A172 (cell line): ENCODE measurements at regions not wholly inside any gene's neighbourhood (a gene's known extent, or its start where the extent isn't known, plus 50 kb on each side); places are given as distances from the start of the nearest gene placed in this dataset.
"Not testable (repeated sequence)": the region's sequence is repeated elsewhere in the genome, so short reads cannot be mapped to it uniquely, and the experiment has no call there.

ENCODE experiments used
- DNase-seq: peaks from one replicate; pipeline ENCODE4 v3.0.0-alpha.2; 2015; ENCODE audit warnings: low spot score

DNA sequence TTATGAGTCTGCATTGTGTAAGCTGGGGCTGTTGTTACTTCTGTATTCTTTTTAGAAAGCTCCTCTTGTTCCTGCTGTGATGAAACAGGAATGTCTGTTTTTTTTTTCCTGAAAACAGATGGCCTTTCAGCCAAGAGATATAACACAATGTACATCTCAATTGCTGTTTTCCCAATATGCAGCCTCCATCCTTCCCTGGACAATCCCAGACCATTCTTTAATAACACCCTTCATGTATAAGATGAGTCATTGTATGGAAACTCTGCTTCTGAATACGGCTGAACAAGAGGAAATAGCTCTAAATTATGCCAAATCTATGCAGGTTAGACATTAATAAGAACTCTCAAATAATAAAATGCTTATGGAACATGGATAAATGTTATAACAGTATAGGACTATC is 60.2 kb upstream of the LRRC4C start:
- DNase-seq, result no peak

DNA sequence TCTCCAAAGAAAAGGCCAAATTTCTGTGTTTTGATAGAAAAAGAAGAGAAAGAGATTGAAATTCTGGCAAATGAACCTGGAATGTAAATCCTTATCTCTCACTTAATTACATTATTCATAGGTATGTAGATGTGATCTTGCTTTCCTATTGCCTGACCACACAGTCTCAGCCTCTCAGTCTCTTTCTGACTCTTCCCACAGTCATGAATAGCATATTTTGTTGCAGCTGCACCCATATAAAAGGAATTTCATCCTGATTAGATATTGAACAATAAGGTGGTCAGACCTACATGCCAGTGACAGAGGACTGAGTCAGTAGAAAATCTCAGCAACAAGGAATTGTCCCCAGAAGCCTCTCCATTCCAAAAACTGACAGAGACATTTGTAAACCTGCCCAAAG is 62.9 kb upstream of the LRRC4C start:
- no peak for DNase-seq

DNA sequence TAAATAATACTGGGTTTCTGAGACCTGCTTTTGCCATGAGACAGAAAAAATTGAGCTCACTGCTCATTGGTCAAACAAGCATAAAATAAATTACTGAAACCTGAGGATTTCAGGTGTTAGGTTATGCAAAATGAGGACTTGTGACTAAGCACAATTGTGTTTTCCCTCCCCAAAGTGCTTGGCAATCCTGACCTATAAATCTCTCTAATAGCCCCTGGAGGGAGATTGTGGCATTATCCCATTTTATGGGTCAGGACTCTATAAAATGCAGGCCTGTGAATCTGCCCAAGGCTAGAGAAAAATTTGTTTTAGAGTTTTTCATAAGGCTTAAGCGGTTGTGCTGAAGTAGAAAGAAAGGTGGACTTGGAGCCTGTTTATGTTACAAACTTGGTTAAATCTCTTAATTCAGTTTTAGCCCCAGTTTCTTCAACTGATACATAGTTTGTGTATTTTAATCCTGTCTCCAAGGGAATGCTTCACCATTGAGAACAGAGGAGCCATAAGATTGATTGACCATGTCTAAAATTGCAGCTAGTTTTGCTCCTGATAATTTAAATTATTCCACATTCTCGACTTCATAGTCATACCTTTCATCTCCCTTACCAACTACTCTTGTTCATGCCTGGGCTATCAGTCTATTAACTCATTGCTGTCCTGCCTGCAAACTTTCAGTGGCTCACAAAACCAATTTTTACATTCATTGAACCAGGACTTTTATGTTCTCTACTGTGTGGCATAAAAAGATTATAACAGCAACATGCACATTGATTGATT is 63.6 kb upstream of the LRRC4C start:
- DNase-seq, result no peak

DNA sequence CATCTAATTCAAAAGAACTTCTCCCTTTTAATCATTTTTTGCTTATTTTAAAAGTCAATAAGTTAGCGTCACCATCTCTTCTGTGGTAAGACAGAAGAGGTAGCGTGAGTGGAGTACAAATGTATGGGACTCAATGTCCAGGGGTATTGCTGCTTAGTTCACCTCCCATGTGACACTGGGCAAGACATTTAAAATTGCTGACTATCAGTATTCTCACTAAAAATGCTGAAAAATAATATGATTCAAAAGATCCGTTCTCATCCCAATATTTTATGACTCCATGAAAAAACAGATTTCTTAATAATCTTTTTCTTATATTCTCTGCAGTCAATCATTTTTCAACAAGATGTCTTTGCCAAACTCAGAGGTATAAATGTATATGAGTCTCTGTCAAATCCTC is 68.1 kb upstream of the LRRC4C start:
- DNase-seq, result no peak

DNA sequence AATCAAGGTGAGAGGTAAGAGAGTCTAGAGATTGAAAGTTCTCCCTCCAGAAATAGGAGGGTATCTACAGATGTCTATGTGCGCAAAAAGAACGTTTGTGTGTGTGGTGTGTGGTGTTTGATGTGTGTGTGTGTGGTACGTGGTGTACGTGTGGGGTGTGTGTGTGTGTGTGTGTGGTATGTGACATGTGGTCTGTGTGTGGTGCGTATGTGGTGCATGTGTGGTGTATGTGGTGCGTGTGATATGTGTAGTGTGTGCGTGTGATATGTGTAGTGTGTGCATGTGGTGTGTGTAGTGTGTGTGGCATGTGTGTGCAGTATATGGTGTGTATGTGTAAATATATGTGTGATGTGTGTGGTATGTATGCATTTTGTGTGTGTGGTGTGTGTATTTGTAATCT is 73.0 kb upstream of the LRRC4C start:
- no peak for DNase-seq

DNA sequence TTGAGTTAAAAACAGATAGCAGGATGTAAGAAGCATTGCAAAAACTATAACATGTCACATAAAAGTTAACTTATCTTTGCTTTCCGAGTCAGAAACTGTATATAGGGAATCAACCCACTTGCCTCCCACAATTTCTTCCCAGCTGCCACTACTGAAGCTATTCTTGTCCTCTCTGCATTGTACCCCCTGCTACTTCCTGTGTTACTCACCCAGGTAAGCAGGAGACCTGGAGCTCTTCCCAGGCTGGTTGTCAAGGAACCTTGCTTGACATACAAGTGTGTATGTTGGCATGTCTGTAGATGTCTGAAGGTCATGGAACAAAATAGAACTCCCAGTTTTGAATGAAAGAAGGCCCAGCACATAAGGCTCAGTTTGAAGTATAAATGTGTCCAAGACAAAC is 74.3 kb upstream of the LRRC4C start:
- no peak for DNase-seq

DNA sequence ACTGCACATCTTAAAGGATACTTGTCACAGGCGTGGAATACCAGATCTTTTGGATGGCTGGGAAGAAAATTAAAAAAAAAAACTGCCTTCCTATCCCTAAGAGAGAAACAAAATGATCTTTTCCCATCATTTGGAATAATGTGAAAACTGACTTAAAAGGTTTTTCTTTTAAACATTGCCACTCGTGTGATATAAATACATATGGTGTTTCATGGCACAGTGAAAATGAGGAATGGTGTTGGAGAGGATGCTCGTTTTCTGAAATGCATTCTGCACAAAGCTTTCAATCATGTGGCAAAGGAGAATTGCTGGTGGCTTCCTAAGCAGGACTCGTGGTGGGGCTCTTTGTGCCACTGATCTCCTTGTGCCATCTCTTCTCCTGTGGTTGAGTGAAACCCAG is 74.9 kb upstream of the LRRC4C start:
- no peak for DNase-seq

DNA sequence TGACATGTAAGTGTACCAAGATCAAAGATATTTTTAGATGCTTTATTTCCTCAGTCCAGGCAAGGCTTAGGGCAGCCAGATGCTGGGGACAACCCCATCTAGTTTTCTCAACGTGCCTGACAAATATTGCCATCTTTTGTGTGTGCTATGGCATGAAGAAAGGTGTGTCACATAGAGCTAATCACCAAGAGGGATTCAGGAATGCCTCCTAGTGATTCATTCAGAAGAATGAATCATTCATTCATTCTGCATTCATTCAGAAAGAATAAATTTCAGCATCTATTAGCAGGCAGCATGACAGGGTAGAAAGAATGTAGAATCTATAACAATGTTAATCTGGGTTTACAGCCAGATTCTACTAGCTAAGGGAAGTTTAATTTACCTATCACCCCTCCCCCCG is 75.4 kb upstream of the LRRC4C start:
- DNase-seq, result no peak

DNA sequence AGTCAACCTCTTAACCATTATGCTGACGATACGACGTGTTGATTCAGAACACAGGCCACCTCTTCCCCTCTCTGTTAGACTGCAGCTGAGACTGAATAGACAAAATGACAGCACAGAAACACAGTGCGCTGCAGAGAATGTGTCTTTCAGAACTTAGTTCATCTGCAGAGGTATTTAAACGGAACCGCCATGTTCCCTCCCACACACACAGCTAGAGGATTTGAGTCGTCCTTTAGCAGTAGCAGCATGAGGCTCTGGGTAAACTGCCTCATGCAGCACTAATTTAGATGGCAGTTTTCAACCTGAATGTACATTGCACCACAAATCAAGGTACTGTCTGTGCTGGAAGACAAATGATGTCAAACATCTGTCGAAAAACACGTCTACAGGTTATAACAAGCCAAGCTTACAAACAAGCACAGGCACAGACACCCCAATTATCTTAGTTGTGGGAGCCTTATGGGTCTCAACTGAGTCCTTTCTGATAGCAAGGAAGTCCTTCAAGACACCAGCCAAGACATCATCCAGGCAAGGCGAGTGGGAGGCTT is 76.6 kb upstream of the LRRC4C start:
- DNase-seq, result no peak

DNA sequence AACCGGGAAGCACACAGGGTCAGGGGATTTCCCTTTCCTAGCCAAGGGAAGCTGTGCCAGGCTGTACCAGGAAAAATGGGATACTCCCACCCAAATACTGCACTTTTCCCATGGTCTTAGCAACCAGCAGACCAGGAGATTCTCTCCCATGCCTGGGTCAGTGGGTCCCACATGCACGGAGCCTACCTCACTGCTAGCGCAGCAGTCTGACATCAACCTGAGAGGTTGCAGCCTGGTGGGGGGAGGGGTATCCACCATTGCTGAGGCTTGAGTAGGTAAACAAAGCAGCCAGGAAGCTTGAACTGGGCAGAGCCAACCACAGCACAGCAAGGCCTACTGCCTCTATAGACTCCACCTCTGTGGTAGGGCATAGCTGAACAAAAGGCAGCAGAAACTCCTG is 85.5 kb upstream of the LRRC4C start:
- not testable (repeated sequence) for DNase-seq

DNA sequence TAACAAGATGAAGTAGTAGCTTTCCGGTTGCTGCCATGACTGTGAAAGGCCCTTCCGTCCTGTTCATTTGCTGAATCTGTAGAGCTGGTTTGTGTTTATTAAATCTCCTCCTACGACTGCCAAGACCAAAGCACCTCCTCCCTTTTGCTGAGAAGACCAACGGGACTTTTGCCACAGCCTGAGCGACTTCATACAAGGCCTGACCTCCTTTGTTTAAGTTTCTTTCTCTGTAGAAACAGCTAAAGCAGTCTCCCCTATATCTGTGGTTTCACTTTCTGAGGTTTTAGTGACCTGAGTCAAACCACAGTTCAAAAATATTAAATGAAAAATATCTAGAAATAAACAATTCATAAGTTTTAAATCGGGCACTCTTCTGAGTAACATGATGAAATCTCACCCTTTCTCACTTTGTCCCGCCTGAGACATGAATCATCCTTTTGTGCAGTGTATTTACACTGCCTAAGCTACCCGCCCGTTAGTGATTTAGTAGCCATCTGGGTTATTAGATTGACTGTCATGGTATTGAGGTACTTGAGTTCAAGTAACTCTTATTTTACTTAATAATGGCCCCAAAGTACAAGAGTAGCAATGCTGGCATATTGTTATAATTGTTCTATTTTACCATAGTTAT is 119.1 kb upstream of the LRRC4C start:
- peak; percentile 4 for DNase-seq

DNA sequence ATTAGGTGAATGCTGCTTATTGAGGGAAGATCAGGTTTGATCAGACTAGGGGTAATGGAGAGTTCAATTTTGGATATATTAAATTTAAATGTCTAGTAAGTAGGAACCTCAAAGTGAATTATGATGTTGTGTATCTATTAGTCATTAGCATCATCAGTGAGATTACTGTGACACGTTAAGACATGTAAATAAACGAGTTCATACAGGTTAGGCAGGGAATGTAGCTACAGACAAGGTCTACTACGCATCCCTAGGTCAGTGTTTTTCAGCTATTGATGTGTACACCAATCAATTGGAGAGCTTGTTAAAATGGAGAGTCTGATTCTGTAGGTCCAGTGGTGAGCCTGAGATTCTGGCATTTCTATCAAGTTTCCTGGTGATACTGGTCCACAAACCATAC is 120.1 kb upstream of the LRRC4C start:
- DNase-seq, result no peak

DNA sequence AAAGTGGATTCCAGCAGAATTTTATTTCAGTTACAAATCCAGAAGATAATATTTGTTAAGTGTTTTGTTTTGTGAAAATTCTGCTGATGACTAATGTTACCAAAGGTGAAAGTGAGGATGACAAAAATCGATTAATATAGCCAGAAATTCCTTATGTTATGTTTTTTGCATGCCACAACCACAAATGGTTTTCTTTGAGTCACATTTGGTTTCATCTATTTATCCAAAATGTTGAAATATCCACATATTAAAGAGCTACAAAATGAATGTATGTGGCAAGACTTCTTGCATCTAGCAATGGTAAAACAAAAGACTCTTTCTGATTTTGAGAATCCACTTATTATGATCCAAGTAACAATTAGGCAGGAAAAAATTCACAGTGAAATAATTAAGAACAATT is 150.1 kb upstream of the LRRC4C start:
- DNase-seq, result no peak

DNA sequence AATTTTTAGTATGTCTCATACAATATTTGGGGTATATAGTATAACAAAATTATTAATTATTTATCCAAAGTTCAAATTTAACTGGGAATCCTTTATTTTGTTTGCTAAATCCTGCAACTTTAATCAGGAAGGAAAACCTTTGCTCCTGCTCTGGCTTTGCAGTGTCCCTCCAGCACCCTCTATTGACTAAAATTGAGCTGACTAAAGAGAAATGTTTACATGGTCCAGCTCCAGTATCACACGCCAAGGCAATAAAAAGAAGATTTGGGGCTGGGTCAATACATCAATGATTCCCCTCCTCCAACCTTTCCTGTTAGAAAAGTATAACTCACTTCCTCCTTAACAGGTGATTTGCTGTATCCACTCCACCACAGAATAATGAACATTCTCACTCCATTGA is 153.0 kb upstream of the LRRC4C start:
- DNase-seq, result no peak

DNA sequence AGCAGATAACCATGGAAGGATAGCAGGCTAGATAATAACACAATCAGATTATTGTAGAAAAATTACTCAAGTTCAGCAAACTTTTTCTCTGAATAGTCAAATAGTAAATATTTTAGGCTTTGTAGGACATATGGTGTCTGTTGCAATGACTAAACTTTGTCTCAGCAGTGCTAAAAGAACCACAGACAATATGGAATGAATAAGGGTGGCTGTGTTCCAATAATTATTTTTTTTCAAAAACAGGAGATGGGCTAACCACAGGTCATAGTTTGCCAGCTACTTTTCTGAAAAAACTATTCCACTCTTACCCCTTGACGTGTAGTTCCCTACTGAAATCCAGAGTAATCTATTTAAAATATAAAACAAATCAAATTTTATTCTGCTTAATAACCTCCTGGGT is 153.9 kb upstream of the LRRC4C start:
- no peak for DNase-seq

DNA sequence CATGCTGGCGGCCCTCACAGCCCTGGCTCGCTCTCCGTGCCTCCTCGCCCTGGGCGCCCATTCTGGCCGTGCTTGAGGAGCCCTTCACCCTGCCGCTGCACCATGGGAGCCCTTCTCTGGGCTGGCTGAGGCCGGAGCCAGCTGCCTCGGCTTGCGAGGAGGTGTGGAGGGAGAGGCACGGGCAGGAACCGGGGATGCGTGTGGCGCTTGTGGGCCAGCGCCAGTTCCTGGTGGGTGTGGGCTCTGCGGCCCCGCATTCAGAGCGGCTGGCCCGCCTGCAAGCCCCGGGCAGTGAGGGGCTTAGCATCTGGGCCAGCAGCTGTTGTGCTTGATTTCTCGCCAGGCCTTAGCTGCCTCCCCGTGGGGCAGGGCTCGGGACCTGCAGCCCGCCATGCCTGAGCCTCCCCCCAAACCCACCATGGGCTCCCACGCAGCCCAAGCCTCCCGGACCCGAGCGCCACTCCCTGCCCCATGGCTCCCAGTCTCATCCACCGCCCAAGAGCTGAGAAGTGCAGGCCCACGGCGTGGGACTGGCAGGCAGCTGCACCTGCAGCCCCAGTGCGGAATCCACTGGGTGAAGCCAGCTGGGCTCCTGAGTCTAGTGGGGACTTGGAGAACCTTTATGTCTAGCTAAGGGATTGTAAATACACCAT is 163.4 kb upstream of the LRRC4C start:
- DNase-seq, result no peak

DNA sequence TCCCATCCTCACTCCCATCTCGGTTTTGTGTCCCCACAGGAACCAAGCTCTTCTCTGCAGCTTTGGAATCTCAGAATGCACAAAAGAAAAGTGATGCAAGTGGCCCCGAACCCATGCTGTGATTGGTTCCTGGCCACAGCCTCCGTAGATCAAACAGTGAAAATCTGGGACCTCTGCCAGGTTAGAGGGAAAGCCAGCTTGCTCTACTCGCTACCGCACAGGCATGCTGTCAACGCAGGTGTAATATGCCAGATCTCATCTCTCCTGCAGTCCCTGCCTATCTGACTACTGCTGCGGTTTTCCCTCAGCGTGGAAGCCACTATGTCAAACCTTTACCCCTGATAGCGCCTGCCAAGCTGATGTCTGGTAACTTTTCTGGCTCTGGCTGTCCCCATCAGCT is 200.5 kb upstream of the LRRC4C start:
- no peak for DNase-seq

DNA sequence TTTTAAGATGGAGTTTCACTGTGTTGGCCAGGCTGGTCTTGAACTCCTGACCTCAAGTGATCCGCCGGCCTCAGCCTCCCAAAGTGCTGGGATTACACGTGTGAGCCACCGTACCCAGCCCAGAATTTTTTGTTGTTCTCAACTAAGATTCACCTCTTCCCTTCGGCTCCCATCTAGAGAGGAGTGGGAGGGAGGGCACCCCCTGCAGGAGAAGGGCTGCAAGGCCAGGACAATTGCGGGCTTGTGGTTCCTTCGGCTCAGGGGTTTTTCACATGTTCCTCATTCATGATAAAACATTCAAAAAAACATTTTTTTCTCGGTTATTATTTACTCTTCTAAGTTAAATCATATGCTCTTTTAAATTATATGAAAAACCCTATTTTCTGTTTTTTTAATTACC is 201.1 kb upstream of the LRRC4C start:
- no peak for DNase-seq

DNA sequence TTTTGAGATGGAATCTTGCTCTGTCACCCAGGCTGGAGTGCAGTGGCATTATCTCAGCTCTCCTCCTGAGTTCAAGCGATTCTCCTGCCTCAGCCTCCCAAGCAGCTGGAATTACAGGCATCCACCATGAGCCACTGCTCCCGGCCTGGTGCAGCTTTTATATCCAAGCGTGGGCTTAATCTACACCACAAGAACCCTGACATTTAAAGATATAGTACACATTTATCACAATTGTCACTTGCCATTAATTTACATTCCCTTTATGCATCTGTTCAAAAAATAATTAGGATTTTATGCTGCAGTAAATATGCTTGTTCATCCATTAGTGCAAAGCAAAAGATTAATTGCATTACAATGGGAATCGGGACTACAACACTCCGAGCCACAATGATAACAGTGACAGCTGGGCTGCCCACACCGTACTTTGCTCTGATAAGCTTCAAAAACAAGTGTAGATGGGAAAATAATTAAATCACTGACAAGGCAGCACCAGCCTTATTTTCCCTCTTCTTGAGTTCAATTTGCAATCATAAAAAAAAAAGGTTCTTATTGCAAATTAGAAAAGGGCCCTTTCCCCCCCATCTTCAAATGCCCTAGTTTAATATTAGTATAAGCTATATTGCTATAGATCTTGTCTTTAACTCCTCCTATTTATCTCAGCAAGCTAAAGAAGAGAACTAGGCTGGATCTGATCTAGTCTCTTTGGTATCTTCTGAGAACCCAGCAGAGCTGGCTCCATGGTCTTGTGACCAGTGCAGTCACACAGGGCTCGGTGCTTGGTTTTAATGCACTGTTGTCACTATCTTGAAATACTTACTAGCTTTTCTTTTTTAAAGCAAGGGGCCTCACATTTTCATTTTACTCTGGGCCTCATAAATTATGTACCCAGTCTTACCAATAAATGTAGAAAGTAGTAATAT is 206.2 kb upstream of the LRRC4C start:
- DNase-seq, result no peak

DNA sequence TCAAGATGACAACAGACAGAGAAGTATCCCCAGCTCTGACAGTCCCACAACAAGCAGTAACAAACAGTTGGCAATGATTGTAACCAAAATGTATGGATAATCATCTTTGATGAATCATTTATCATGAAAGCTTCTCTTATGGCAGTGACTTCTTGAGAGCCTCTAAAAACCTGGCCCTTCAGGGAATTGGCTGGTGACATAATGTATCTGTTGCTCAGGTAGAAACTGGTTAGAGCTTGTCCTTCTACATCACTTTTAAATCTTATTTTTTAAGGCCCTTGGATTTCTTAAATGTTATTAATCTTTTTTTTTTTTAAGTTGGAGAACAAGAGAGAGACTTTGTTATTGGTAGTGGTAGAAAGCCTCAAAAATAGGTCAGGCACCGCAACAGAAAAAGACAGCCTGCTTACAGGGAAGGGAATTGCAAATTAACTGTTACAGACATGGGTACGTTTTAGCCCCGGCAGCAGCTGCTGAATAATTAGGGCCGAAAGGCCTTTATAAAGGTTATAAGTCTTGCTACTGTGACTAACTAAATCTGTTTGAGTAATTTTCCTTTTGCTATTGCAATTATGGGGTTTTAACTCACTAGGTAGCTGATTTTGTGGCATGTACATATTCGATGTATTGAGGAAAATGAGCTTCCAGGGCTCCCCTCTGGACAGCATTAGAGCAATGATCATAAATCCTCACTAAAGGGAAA is 207.7 kb upstream of the LRRC4C start:
- no peak for DNase-seq

DNA sequence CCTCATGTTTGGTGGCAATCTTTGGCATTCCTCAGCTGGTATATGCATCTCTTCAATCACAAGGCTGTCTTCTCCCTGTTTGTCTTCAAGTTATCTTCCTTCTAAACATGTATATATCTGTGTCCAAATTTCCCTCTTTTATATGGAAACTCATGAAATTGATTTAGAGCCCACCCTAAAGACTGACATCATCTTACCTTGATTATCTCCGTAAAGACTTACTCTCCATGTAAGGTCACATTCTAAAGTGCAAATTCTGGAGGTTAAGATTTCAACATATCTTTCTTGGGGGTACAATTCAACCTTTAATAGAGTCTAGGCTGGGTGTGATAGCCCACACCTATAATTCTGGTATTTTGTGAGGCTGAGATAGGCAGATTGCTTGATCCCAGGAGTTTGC is 215.8 kb upstream of the LRRC4C start:
- no peak for DNase-seq
